ENCODE measurements at regions not wholly inside any gene's neighbourhood (a gene's known extent, or its start where the extent isn't known, plus 50 kb on each side); places are given as distances from the start of the nearest gene placed in this dataset.

GRCh38 chr5:118551031-118551430 is 437.3 kb downstream of the DTWD2 start:
- TF ChIP-seq CTCF (conservative IDR thresholded peaks at IDR 0.05; ENCODE audit: low read length) = no peak
- TF ChIP-seq EZH2phosphoT487 (IDR thresholded peaks at IDR 0.05; ENCODE audit: borderline replicate concordance, low read depth, low read length) = no peak
